22Rv1 (cell line): ENCODE measurements at regions not wholly inside any gene's neighbourhood (a gene's known extent, or its start where the extent isn't known, plus 50 kb on each side); places are given as distances from the start of the nearest gene placed in this dataset.

Experiments used
- CTCF ChIP-seq: fragments of 450-650 bp; IDR thresholded peaks from 2 replicates; pipeline ENCODE4 v1.5.1; 2017; ENCODE audit warnings: mild to moderate bottlenecking
- ZFX ChIP-seq: fragments of 450-650 bp; IDR thresholded peaks from 2 replicates; pipeline ENCODE4 v1.6.1; 2017; ENCODE audit warnings: antibody characterized with exemption, borderline replicate concordance

GRCh38 chr9:110065532-110065931 is 142.4 kb downstream of the C9orf152 start:
- TF ChIP-seq CTCF = no peak
- TF ChIP-seq ZFX = no peak
